ENCODE measurements at regions not wholly inside any gene's neighbourhood (a gene's known extent, or its start where the extent isn't known, plus 50 kb on each side); places are given as distances from the start of the nearest gene placed in this dataset.

DNA sequence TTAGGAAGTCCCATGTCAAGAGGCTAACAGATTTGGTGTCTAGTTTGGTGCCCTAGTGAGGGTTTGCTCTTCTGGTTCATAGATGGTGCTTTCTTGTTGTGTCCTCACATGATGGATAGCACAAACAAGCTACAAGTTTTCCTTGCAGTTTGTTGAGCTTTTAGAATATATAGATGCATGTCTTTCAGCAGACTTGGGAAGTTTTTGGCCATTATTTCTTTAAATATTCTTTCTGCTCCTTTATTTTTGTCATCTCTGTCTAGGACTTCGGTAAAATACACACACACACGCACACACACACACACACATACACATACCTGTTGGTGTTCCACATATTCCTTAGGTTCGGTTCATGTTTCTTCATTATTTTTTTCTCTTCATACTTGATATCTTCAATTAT lies 81.5 kb upstream of the TEX51 start:
- H3K27ac ChIP-seq (ENCODE audit: control insufficient read depth, insufficient read depth, low read length), result no peak overlapping the region
- dilution Hi-C loops (cut with MboI; ENCODE audit: extremely low pct_ligation_motif_present, low sequenced_read_pairs), result no loop called here

DNA sequence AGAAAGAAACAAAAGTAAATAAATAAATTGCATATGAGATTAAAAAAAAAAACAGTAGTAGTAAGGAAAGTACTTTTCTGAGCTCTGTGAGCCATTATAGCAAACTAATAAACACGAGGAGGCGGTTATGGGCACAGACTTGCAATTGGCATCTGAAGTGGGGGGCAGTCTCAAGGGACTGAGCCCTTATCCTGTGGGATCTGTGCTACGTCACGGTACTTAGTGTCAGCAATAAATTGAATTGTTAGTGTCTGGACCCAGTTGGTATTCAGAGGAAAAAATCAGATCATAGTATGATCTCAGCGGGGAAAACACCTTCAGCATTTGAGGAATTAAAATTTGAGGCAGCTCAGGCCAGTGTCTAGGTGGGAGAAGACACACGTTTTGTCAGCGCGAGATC lies 76.6 kb upstream of the TEX51 start:
- Histone ChIP-seq H3K9me1 (ENCODE audit: control insufficient read depth, extremely low read depth, insufficient read depth, low read length) (no peaks in the 10 kb centered on the region), H3K9me3 (ENCODE audit: control insufficient read depth, low read depth, low read length) (no peaks in the 10 kb centered on the region), H3K4me1 (ENCODE audit: control insufficient read depth, extremely low read depth, insufficient read depth, low read length) (no peaks in the 10 kb centered on the region), H3K27me3 (ENCODE audit: control insufficient read depth, extremely low read depth, insufficient read depth, low read length) (no peaks in the 10 kb centered on the region), H3K79me2 (ENCODE audit: control insufficient read depth, insufficient read depth, low read length) (no peaks in the 10 kb centered on the region), H3K36me3 (ENCODE audit: control insufficient read depth in 2 of 2, extremely low read depth in 1 of 2, insufficient read depth in 2 of 2, low read length in 2 of 2) (no peaks in the 10 kb centered on the region), H3K4me2 (ENCODE audit: control insufficient read depth, extremely low read depth, insufficient read depth, low read depth, low read length) (no peak overlapping the region), H2AFZ (ENCODE audit: control insufficient read depth, low read length) (no peak overlapping the region), H3K4me3 (ENCODE audit: control insufficient read depth in 2 of 3, extremely low read depth in 1 of 3, insufficient read depth in 2 of 3, low read depth in 1 of 3, low read length in 3 of 3) (no peak overlapping the region), H3K27ac (ENCODE audit: control insufficient read depth, insufficient read depth, low read length) (no peak overlapping the region), H3K9ac (ENCODE audit: control insufficient read depth, extremely low read depth, insufficient read depth, low read length) (no peak overlapping the region), H4K20me1 (ENCODE audit: control insufficient read depth, extremely low read depth, insufficient read depth, low read length) (no peaks in the 10 kb centered on the region)
- DNase-seq (ENCODE audit: low read depth, low spot score), result no peak
- TF ChIP-seq EZH2 (IDR thresholded peaks at IDR 0.05; ENCODE audit: low read length), result no peak
- TF ChIP-seq, protein P1, sequence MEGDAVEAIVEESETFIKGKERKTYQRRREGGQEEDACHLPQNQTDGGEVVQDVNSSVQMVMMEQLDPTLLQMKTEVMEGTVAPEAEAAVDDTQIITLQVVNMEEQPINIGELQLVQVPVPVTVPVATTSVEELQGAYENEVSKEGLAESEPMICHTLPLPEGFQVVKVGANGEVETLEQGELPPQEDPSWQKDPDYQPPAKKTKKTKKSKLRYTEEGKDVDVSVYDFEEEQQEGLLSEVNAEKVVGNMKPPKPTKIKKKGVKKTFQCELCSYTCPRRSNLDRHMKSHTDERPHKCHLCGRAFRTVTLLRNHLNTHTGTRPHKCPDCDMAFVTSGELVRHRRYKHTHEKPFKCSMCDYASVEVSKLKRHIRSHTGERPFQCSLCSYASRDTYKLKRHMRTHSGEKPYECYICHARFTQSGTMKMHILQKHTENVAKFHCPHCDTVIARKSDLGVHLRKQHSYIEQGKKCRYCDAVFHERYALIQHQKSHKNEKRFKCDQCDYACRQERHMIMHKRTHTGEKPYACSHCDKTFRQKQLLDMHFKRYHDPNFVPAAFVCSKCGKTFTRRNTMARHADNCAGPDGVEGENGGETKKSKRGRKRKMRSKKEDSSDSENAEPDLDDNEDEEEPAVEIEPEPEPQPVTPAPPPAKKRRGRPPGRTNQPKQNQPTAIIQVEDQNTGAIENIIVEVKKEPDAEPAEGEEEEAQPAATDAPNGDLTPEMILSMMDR (optimal IDR thresholded peaks at IDR 0.05 in 1 of 3, IDR thresholded peaks at IDR 0.05 in 1 of 3, conservative IDR thresholded peaks at IDR 0.05 in 1 of 3; ENCODE audit: extremely low read depth in 1 of 3, insufficient read depth in 2 of 3, low read length in 3 of 3), result no peak
- no peak for FAIRE-seq
- dilution Hi-C loops (cut with MboI; ENCODE audit: extremely low pct_ligation_motif_present, low sequenced_read_pairs), result no loop called here

More for the DNA sequence above, 81.5 kb upstream of the TEX51 start:
- Histone ChIP-seq H3K79me2 (ENCODE audit: control insufficient read depth, insufficient read depth, low read length) (no peaks in the 10 kb centered on the region), H3K27me3 (ENCODE audit: control insufficient read depth, extremely low read depth, insufficient read depth, low read length) (no peaks in the 10 kb centered on the region), H3K9me1 (ENCODE audit: control insufficient read depth, extremely low read depth, insufficient read depth, low read length) (no peaks in the 10 kb centered on the region), H2AFZ (ENCODE audit: control insufficient read depth, low read length) (no peak overlapping the region), H3K36me3 (ENCODE audit: control insufficient read depth in 2 of 2, extremely low read depth in 1 of 2, insufficient read depth in 2 of 2, low read length in 2 of 2) (no peaks in the 10 kb centered on the region), H3K9me3 (ENCODE audit: control insufficient read depth, low read depth, low read length) (no peaks in the 10 kb centered on the region), H4K20me1 (ENCODE audit: control insufficient read depth, extremely low read depth, insufficient read depth, low read length) (no peaks in the 10 kb centered on the region), H3K9ac (ENCODE audit: control insufficient read depth, extremely low read depth, insufficient read depth, low read length) (no peak overlapping the region), H3K4me2 (ENCODE audit: control insufficient read depth, extremely low read depth, insufficient read depth, low read depth, low read length) (no peak overlapping the region), H3K4me1 (ENCODE audit: control insufficient read depth, extremely low read depth, insufficient read depth, low read length) (no peaks in the 10 kb centered on the region), H3K4me3 (ENCODE audit: control insufficient read depth in 2 of 3, extremely low read depth in 1 of 3, insufficient read depth in 2 of 3, low read depth in 1 of 3, low read length in 3 of 3) (no peak overlapping the region)
- DNase-seq (ENCODE audit: low read depth, low spot score) (no peak), FAIRE-seq (no peak)
- TF ChIP-seq, protein P1 (optimal IDR thresholded peaks at IDR 0.05 in 1 of 3, IDR thresholded peaks at IDR 0.05 in 1 of 3, conservative IDR thresholded peaks at IDR 0.05 in 1 of 3; ENCODE audit: extremely low read depth in 1 of 3, insufficient read depth in 2 of 3, low read length in 3 of 3), result no peak
- no peak for TF ChIP-seq EZH2 (IDR thresholded peaks at IDR 0.05; ENCODE audit: low read length)

All from keratinocyte (primary cell).